ENCODE measurements at regions not wholly inside any gene's neighbourhood (a gene's known extent, or its start where the extent isn't known, plus 50 kb on each side); places are given as distances from the start of the nearest gene placed in this dataset.

- no peak for TF ChIP-seq CTCF (IDR thresholded peaks at IDR 0.05; ENCODE audit: borderline replicate concordance, control extremely low read depth, extremely low read depth, insufficient read depth, missing control alignments)
- in situ Hi-C loops (cut with MboI; ENCODE audit: low sequenced_read_pairs, unreplicated experiment), result no loop called here
- no peak for DNase-seq (ENCODE audit: low spot score)
Measured at GRCh38 chr10:65559369-65559768, 1366.5 kb upstream of the LRRTM3 start.

- no peak for DNase-seq (ENCODE audit: low spot score)
- no peak for TF ChIP-seq CTCF (IDR thresholded peaks at IDR 0.05; ENCODE audit: borderline replicate concordance, control extremely low read depth, extremely low read depth, insufficient read depth, missing control alignments)
- in situ Hi-C loops (cut with MboI; ENCODE audit: low sequenced_read_pairs, unreplicated experiment), result no loop called here
Measured at GRCh38 chr10:65565246-65565645, 1360.6 kb upstream of the LRRTM3 start.

GRCh38 chr10:65566906-65567305, 1358.9 kb upstream of the LRRTM3 start:
- in situ Hi-C loops (cut with MboI; ENCODE audit: low sequenced_read_pairs, unreplicated experiment), result no loop called here
- DNase-seq (ENCODE audit: low spot score), result no peak
- TF ChIP-seq CTCF (IDR thresholded peaks at IDR 0.05; ENCODE audit: borderline replicate concordance, control extremely low read depth, extremely low read depth, insufficient read depth, missing control alignments), result no peak

GRCh38 chr10:65570143-65571010, 1355.5 kb upstream of the LRRTM3 start:
- no peak for DNase-seq (ENCODE audit: low spot score)
- TF ChIP-seq CTCF (IDR thresholded peaks at IDR 0.05; ENCODE audit: borderline replicate concordance, control extremely low read depth, extremely low read depth, insufficient read depth, missing control alignments), result no peak
- in situ Hi-C loops (cut with MboI; ENCODE audit: low sequenced_read_pairs, unreplicated experiment), result no loop called here

- in situ Hi-C loops (cut with MboI; ENCODE audit: low sequenced_read_pairs, unreplicated experiment), result no loop called here
- DNase-seq (ENCODE audit: low spot score), result no peak
- TF ChIP-seq CTCF (IDR thresholded peaks at IDR 0.05; ENCODE audit: borderline replicate concordance, control extremely low read depth, extremely low read depth, insufficient read depth, missing control alignments), result no peak
Measured at GRCh38 chr10:65571011-65571570, 1354.7 kb upstream of the LRRTM3 start.

GRCh38 chr10:65581426-65582026, 1344.3 kb upstream of the LRRTM3 start:
- no peak for DNase-seq (ENCODE audit: low spot score)
- TF ChIP-seq CTCF (IDR thresholded peaks at IDR 0.05; ENCODE audit: borderline replicate concordance, control extremely low read depth, extremely low read depth, insufficient read depth, missing control alignments), result no peak
- in situ Hi-C loops (cut with MboI; ENCODE audit: low sequenced_read_pairs, unreplicated experiment), result no loop called here

Data from GM13976 (cell line).